ENCODE measurements at regions not wholly inside any gene's neighbourhood (a gene's known extent, or its start where the extent isn't known, plus 50 kb on each side); places are given as distances from the start of the nearest gene placed in this dataset.

DNA sequence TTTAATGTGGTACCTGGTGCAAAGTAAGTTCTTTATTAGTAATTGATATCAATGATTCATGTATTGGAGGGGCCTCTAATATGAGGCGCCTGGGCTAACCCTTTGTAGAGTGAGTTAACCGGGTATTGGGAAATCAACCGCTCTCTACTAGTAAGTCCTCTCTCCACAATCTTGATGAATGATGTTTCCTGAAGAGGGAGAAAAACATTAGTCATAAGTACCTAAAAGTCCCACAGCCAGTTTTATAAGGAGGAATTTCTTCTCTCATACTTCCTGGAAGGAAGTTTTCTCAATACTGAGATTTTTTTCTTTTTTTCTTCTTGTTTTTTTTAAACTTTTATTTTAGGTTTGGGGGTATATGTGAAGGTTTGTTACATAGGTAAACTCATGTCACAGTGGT, 62.3 kb downstream of the AGTR2 start:
- Histone ChIP-seq H4K20me1 (replicated peaks; ENCODE audit: control insufficient read depth, extremely low read depth, insufficient read depth, low read length) (no peaks in the 10 kb centered on the region), H3K27me3 (ENCODE audit: control insufficient read depth in 2 of 2, insufficient read depth in 2 of 2, low read length in 2 of 2) (no peaks in the 10 kb centered on the region), H3K27ac (ENCODE audit: insufficient read depth, low read depth, low read length) (no peak overlapping the region), H3K9me1 (replicated peaks; ENCODE audit: control insufficient read depth, extremely low read depth, insufficient read depth, low read length) (no peaks in the 10 kb centered on the region), H3K79me2 (ENCODE audit: control insufficient read depth, insufficient read depth, low read length) (no peaks in the 10 kb centered on the region), H3K9ac (replicated peaks; ENCODE audit: extremely low read depth, insufficient read depth, low read length) (no peak overlapping the region), H3K4me2 (ENCODE audit: insufficient read depth, low read length) (no peak overlapping the region), H2AFZ (ENCODE audit: low read depth, low read length) (no peak overlapping the region), H3K4me1 (ENCODE audit: control insufficient read depth, extremely low read depth, insufficient read depth, low read length) (no peaks in the 10 kb centered on the region), H3K4me3 (replicated peaks in 1 of 3; ENCODE audit: insufficient read depth in 1 of 3, low read depth in 1 of 3, low read length in 3 of 3) (no peak overlapping the region), H3K9me3 (replicated peaks; ENCODE audit: control insufficient read depth, insufficient read depth, low read length) (no peaks in the 10 kb centered on the region), H3K36me3 (ENCODE audit: control insufficient read depth in 2 of 2, extremely low read depth in 1 of 2, insufficient read depth in 2 of 2, low read length in 2 of 2) (no peaks in the 10 kb centered on the region)
- peak; percentile 17 for DNase-seq (ENCODE audit: low read depth, low spot score)
- dilution Hi-C loops (cut with MboI; ENCODE audit: extremely low pct_ligation_motif_present, low sequenced_read_pairs) (no loop called here), intact Hi-C loops (cut with micrococcal nuclease) (loop anchor here (1.0 kb wide), 1 partner anchor 39 kb away; no protein-coding TSS in a partner anchor)
- peak; percentile 29 for TF ChIP-seq FOS (IDR thresholded peaks at IDR 0.05; ENCODE audit: borderline replicate concordance, insufficient read depth, low read length)
- TF ChIP-seq, protein P1, sequence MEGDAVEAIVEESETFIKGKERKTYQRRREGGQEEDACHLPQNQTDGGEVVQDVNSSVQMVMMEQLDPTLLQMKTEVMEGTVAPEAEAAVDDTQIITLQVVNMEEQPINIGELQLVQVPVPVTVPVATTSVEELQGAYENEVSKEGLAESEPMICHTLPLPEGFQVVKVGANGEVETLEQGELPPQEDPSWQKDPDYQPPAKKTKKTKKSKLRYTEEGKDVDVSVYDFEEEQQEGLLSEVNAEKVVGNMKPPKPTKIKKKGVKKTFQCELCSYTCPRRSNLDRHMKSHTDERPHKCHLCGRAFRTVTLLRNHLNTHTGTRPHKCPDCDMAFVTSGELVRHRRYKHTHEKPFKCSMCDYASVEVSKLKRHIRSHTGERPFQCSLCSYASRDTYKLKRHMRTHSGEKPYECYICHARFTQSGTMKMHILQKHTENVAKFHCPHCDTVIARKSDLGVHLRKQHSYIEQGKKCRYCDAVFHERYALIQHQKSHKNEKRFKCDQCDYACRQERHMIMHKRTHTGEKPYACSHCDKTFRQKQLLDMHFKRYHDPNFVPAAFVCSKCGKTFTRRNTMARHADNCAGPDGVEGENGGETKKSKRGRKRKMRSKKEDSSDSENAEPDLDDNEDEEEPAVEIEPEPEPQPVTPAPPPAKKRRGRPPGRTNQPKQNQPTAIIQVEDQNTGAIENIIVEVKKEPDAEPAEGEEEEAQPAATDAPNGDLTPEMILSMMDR (IDR thresholded peaks at IDR 0.05; ENCODE audit: extremely low read depth in 1 of 2, insufficient read depth in 1 of 2, low read depth in 1 of 2, low read length in 2 of 2), result no peak
- BruUV-seq (replicated peaks), result no TSS peak
- ChIA-PET POLR2A (no interaction called here), CTCF (no interaction called here)
- FAIRE-seq, result no peak

DNA sequence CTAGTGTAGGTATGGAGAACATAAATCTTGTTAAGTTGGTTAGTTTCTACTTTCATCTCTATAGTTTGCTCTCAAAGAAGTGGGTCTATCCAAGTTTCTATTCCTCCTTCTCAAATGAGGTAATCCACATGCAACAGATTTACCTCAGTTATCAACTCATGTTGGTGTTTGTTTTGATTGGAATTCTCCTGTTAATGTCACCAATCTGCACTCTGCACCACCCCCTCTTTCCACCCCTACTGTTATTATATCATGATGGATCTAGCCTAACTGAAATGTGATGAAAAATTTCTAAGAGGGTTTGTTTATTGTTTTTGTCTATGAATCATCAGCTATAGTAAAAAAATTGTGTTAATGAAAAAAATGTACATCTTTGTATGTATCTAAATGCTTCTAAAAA, 66.1 kb downstream of the AGTR2 start:
- H3K27ac ChIP-seq (ENCODE audit: insufficient read depth, low read depth, low read length), result no peak overlapping the region
- no peak overlapping the region for H2AFZ ChIP-seq (ENCODE audit: low read depth, low read length)
- DNase-seq (ENCODE audit: low read depth, low spot score) (no peak), FAIRE-seq (no peak)
- H3K9ac ChIP-seq (replicated peaks; ENCODE audit: extremely low read depth, insufficient read depth, low read length), result no peak overlapping the region
- no peaks in the 10 kb centered on the region for H3K36me3 ChIP-seq (ENCODE audit: control insufficient read depth in 2 of 2, extremely low read depth in 1 of 2, insufficient read depth in 2 of 2, low read length in 2 of 2)
- POLR2A ChIA-PET, result no interaction called here
- H3K9me1 ChIP-seq (replicated peaks; ENCODE audit: control insufficient read depth, extremely low read depth, insufficient read depth, low read length), result no peaks in the 10 kb centered on the region
- dilution Hi-C loops (cut with MboI; ENCODE audit: extremely low pct_ligation_motif_present, low sequenced_read_pairs), result no loop called here
- intact Hi-C loops (cut with micrococcal nuclease), result no loop called here
- TF ChIP-seq, protein P2, sequence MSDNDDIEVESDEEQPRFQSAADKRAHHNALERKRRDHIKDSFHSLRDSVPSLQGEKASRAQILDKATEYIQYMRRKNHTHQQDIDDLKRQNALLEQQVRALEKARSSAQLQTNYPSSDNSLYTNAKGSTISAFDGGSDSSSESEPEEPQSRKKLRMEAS (IDR thresholded peaks at IDR 0.05; ENCODE audit: insufficient read depth, insufficient read length), result no peak
- TF ChIP-seq, protein P1 (IDR thresholded peaks at IDR 0.05; ENCODE audit: extremely low read depth in 1 of 2, insufficient read depth in 1 of 2, low read depth in 1 of 2, low read length in 2 of 2), result no peak
- no peak for TF ChIP-seq JUN (IDR thresholded peaks at IDR 0.05; ENCODE audit: borderline replicate concordance, insufficient read depth, insufficient read length, low read depth)
- no peak for TF ChIP-seq GATA2 (IDR thresholded peaks at IDR 0.05; ENCODE audit: insufficient read depth, insufficient read length, low read depth, low read length)
- no peak for TF ChIP-seq POLR2AphosphoS5 (IDR thresholded peaks at IDR 0.05; ENCODE audit: insufficient read depth, low read depth, low read length)
- no peak for TF ChIP-seq POLR2A (IDR thresholded peaks at IDR 0.05; ENCODE audit: low read depth, low read length)
- TF ChIP-seq MYC (IDR thresholded peaks at IDR 0.05; ENCODE audit: low read depth, low read length), result no peak
- TF ChIP-seq FOS (IDR thresholded peaks at IDR 0.05; ENCODE audit: borderline replicate concordance, insufficient read depth, low read length), result no peak
- TF ChIP-seq EZH2 (IDR thresholded peaks at IDR 0.05; ENCODE audit: borderline replicate concordance, low read depth, low read length, severe bottlenecking), result no peak
- H3K9me3 ChIP-seq (replicated peaks; ENCODE audit: control insufficient read depth, insufficient read depth, low read length), result no peaks in the 10 kb centered on the region
- no peak overlapping the region for H3K4me2 ChIP-seq (ENCODE audit: insufficient read depth, low read length)
- H3K27me3 ChIP-seq (ENCODE audit: control insufficient read depth in 2 of 2, insufficient read depth in 2 of 2, low read length in 2 of 2), result no peaks in the 10 kb centered on the region
- CTCF ChIA-PET, result no interaction called here
- no TSS peak for BruUV-seq (replicated peaks)
- H4K20me1 ChIP-seq (replicated peaks; ENCODE audit: control insufficient read depth, extremely low read depth, insufficient read depth, low read length), result no peaks in the 10 kb centered on the region
- no peaks in the 10 kb centered on the region for H3K4me1 ChIP-seq (ENCODE audit: control insufficient read depth, extremely low read depth, insufficient read depth, low read length)
- no peak overlapping the region for H3K4me3 ChIP-seq (replicated peaks in 1 of 3; ENCODE audit: insufficient read depth in 1 of 3, low read depth in 1 of 3, low read length in 3 of 3)
- H3K79me2 ChIP-seq (ENCODE audit: control insufficient read depth, insufficient read depth, low read length), result no peaks in the 10 kb centered on the region

Measured in endothelial cell of umbilical vein (primary cell).